SW480 (cell line): ENCODE measurements at regions not wholly inside any gene's neighbourhood (a gene's known extent, or its start where the extent isn't known, plus 50 kb on each side); places are given as distances from the start of the nearest gene placed in this dataset.

Experiments used
- DNase-seq: peaks from one replicate; pipeline ENCODE4 v3.0.0-alpha.2; 2016; ENCODE audit warnings: low spot score

GRCh38 chr5:35319333-35320002 is 89.2 kb upstream of the PRLR start:
- DNase-seq = no peak

DNA sequence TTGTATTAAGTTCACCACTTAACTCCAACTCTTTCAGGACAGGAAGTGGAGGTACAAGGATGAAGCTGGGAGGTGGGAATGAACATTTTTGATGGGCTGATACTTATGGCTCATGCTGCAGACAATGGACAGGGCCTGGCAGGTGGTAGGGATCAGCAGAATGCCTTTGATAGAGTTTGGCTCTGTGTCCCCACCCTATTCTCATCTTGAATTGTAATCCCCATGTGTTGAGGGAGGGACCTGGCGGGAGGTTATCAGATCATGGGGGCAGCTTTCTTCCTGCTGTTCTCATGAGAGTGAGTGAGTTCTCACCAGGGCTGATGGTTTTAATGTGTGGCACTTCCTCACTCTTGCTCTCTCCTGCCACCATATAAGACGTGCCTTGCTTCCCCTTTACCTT is 87.3 kb upstream of the PRLR start:
- no peak for DNase-seq

DNA sequence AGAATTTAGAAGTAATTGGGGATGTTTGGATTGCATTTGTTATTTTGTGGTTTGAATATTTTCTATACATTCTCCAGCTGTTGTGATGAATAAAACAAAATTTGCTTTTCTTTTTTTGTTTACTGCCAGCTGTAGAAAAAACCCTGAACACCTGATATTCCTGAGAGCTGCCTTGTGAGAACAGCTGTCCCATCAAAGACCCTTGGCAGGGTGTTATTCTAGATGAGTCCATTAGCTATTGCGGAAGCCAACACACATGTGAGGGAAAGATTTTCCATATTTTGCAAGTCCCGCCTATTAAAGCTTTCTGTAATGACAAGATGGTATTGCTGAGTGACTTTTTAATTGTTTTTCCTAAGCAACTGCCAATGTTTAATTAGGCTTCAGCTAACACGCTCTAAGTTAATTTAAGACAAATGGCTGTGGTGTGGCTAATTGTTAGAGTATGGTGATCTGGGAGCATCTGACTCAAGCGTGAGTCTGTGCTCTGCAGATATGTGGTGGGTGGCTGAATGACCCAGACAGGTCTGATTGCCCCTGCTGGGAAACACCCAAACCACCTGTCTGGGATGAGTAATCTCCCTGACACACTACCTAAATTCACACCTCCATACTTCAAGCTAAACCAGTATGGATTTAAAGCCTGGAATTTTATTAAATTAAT is 86.5 kb upstream of the PRLR start:
- DNase-seq = peak; percentile 18

DNA sequence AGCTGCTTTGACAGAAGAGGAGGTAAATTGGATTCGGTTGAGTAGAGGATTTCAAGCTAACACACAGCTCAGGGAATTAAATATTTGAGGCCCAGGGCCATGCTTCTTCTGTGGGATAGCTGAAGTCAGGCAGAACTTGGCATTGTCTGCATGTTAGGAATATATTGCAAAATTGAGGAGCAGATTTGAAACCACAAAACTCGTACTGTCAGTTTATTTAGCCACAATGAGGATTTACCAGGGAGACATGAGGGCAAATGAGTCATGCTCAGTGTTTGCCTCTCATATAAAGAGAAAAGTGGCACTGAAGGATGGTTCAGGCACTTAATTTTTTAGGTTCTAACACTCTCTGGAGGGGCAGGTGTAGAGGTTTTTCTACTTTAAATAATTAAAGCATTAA is 83.0 kb upstream of the PRLR start:
- peak; percentile 16 for DNase-seq

GRCh38 chr5:35312267-35312666 is 82.0 kb upstream of the PRLR start:
- DNase-seq = no peak

DNA sequence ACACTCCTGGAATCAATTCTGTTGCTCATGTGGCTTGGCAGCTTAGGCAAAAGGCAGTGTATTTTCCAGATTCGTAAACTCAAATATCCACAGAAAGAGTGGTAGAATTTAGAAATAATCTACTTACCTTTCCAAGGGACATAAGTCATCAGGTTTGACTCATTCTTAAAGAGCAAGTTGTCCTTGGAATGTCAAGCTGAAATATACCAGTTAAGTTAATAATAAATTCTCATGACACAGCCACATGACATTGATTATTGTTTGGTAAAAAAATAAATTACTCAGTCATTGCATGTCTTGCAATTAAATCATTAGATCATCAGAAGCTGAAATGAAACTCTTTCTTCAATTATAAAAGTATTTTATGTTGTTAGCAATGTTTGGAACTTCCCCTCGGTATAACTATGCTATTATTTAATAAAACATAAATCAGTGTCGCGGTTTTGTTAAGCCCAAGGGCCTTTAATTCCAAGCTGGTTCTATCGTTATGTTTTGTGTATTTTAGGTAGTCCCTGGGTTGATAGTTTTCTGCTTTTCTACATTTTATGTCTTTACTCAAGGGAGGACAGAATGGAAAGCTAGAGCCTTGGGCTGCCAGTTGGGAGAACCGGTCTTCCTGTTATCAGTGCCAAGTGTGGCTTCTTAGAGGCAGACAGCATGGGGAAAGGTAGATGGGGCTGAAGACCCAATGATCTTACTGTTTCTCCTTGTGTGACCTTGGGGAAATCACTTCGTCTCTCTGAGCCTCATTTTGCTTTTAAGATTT is 79.3 kb upstream of the PRLR start:
- no peak for DNase-seq

DNA sequence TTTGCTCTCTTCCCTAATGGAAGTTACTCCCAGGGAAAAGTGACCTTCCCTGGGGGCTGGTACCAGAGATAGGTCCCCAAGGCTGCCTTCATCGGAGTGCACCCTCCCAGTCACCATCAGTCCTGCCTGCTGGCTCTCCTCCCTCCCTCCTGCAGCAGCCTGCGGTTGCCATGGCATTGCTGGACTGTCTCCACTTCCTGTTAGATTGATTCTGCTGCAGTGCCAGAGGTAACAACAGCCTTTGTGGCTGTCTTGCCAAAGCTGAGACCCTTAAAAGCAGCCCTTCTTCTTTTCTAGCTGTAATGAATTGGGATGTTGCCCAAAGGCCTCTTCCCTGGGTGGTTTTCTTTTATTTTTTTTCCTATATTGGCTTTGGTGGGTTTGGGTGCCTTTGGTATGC is 78.1 kb upstream of the PRLR start:
- no peak for DNase-seq

- DNase-seq = no peak
Measured at GRCh38 chr5:35306716-35307365, 76.6 kb upstream of the PRLR start.

DNA sequence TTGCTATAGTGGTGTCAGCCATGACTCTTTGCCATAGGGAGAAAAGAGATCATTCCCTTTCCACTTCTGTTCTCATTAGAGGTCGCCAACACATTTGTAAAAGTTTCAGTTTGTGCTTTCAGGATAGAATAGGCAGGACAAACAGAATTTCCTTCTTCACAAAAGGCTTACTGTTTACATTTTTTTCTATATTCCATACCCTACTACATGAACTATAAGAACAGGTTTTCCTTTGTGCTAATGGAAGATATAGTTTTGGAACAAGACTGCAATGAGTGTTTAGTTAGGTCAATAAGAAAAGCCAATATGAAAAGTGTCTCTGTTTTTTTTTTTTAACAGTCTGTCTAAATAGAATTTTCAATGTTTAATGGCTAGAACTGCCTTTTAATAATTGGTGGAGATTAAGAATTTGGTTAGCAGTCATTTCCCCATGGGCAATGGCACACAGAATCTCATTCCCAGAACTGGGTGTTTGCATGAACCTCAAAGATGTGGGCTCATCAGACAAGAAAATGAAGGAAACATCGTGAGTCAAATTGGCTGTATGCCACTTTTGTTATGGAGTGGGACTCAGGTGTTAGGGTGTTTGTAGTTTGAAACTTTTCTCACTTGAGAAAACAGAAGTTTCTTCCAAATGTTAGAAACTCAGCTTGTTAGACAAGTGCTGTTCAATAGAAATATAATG is 75.2 kb upstream of the PRLR start:
- DNase-seq = no peak

GRCh38 chr5:35304291-35304690 is 74.0 kb upstream of the PRLR start:
- no peak for DNase-seq

DNA sequence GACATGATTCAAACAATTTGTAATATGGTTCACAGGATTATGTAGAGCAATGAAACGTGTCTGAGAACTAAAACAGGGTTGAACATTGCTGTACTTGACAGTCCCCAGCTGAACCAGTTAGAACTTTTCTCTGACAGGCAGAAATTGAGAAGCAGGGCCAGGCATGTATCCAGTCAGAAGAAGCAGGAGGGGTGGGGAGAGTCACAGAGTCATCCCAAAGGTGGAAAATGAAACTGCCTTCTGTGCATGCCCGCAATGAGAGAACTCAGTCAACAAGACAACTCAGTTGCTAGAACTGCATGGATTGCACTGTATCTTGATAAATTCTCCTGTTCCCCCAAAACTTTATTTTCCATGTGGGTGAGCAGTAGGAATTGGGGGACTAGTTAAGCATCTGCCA is 72.9 kb upstream of the PRLR start:
- no peak for DNase-seq

GRCh38 chr5:35302544-35302943 is 72.3 kb upstream of the PRLR start:
- no peak for DNase-seq

GRCh38 chr5:35297755-35298154 is 67.5 kb upstream of the PRLR start:
- no peak for DNase-seq

DNA sequence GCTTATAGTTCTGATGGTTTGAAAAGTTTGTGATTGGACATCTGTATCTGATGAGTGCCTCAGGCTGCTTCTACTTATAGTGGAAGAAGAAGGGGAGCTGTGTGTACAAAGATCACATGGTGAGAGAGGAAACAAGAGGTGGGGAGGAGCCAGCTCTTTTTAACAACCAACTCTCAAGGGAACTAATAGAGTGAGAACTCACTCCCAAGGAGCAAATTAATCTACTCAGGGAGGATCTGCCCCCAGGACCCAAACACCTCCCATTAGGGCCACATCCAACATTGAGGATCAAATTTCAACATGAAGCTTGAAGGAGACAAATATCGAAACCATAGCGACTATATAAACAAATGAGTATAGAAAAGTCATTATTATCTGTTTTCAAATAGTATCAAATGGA is 64.7 kb upstream of the PRLR start:
- DNase-seq = no peak

- DNase-seq = no peak
Measured at GRCh38 chr5:35294017-35294416, 63.7 kb upstream of the PRLR start.

DNA sequence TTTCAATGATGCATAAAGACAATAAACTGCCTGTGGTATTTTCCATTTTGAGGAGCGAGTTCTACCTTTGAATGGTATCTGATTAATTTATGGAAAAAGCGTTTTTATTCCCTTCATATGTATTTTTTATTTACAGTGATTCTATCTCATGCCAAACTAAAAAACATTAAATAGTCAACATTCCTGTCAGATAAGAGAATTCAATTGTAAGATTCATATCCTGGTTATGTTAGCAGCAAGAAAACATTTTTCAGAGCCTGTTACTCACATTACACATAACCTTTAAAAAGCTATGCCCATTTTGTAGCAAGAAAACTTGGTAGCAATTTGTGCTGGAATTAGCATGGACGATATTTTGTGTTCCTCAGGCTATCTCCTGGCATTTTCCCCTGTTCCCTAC is 55.1 kb upstream of the PRLR start:
- DNase-seq = no peak

DNA sequence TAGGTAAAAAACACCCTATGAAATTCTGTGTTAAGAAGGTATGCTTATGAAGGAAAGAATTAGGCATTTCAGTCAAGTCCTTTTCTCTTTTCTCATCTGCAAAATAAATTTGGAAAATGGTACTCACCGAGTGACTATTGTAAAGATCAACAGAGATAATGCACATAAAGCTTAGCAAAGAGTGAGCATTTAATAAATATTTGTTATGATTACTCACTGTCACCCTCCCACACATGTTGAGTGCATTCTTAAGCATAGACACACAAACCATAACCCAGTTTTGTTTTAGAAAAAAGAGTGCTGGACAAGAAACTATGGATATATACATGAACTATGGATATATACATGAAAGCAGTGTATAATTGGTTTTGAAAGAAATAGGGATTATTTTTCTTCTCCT is 54.7 kb upstream of the PRLR start:
- no peak for DNase-seq

- no peak for DNase-seq
Measured at GRCh38 chr5:35284364-35284763, 54.1 kb upstream of the PRLR start.

GRCh38 chr5:35282810-35283209 is 52.5 kb upstream of the PRLR start:
- DNase-seq = no peak

DNA sequence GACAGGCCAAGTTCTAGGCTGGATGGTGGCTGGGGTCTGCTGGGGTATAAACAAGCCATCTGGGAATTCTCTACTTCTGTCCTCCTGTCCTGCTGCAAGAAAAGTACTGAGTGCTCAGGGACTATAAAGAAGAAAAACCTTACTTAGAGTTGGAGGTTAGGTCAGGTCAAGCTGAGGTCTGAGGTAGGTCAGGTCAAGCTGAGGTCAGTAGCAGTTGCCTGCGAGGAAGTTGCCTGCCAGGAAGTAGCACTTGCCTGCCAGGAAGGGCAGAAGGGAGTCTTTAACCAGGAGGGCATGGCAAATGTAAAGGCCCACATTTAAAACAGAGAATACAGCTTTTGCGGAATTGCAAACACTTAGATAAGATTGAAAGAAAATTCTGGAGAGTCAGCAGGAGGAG is 51.3 kb upstream of the PRLR start:
- no peak for DNase-seq
